Right forelimb (tissue), 1 donor: ENCODE measurements at regions not wholly inside any gene's neighbourhood (a gene's known extent, or its start where the extent isn't known, plus 50 kb on each side); places are given as distances from the start of the nearest gene placed in this dataset.
"Not testable (repeated sequence)": the region's sequence is repeated elsewhere in the genome, so short reads cannot be mapped to it uniquely, and the experiment has no call there.

Experiments
- DNase-seq: peaks from one replicate; pipeline ENCODE4 v3.0.0-alpha.2; 2018

DNA sequence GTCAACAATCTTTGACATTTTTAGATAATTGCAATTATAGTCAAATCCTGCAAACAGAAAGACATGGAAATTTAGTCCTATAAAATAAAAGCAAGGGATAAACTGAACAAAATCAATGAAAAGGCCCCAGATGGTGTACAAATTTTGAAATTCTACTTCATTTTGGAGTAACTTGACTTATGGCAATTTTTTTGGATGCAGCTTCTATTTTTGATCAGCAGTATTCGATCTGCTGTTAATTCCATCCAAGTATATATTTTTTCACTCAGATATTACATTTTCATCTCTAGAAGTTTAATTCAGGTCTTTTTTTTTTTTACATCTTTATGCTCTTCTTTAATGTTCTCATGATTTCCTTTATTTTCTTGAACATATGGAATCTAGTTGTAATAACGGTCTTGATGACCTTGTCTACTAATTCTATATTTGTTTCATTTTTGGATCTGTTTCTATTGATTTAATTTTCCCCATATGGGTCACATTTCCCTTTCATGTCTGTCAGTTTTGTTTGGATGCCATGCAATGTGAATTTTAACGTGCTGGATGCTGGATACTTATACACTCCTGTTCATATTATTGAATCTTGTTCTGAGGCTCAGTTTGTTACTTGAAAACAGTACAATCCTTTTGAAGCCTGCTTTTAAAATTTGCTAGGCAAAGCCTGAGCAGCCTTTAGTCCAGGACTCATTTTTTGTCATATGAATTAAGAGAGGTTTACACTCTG, 164.3 kb upstream of the FAM3C start:
- DNase-seq = no peak

DNA sequence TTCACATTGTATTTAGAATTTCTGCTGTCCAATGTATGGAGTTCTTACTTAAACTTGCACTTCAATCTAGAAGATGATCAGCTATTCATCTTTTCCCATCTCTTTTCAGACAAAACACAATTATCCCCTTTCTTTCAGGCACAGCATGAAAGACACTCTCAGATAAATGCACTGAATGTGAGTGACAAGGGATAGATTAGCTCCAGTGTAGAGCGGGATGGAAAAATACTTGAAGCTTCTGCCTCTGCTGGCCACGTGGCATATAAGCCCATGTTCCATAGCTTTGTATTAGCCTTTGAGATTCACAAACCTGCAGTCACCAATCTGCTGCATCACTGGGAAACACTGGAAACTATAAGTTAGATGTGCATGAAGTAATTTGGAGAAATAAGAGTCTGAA, 162.2 kb upstream of the FAM3C start:
- DNase-seq = no peak

DNA sequence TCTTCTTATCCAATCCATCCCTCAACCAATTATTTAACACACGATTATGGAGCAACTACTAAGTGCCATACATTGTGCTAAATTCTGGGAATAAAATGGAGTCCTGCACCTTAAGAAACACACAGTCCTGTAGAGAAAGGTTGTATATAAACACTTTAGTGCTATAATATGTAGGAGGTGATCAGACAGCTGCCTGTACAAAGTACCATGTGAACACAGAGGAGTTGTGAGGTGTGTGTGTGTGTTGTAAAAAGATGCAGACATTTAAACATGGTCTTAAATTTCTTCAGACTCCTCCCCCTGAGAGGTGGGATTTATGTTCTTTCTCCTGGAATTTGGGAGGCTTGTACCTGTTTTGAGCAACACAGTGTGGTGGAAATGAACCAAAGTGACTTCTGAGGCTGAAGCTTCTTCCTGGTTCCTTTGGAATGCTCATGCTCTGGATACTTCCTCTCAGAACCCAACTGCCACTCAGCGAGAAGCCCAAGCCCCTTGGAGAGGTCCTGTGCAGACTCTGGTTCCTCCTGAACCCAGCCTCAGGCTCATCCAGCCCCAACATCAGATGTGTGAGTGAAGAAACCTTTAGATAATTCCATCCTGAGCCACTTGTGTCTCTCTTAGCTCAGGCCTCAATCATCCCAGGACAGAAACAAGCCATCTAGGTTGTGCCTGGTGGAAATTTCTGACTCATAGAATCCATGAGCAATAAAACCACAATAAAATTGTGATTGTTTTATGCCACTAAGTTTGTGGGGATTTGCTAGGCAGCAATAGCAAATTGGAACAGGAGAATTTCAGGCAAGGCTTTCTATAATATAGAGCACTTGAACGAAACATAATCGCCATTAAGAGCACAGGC, 161.2 kb upstream of the FAM3C start:
- DNase-seq = no peak

DNA sequence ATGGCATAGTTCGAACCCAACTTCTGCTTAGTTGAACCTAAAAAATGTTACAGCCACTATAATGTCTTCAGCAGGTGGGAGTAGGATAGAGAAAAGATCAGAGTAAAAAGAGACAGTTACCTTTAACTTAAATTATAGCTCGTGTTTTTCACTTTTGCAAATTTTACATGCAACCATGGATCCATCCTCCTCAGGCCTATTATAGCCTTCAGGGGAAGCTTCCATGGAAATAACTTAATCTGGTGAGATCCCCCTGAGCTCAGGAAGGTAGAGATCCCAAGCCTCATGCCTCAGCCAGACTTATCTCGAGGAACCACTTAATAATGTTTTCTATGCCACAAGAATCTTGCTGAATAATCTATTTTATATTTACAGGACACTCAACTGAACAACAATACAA, 159.4 kb upstream of the FAM3C start:
- no peak for DNase-seq

DNA sequence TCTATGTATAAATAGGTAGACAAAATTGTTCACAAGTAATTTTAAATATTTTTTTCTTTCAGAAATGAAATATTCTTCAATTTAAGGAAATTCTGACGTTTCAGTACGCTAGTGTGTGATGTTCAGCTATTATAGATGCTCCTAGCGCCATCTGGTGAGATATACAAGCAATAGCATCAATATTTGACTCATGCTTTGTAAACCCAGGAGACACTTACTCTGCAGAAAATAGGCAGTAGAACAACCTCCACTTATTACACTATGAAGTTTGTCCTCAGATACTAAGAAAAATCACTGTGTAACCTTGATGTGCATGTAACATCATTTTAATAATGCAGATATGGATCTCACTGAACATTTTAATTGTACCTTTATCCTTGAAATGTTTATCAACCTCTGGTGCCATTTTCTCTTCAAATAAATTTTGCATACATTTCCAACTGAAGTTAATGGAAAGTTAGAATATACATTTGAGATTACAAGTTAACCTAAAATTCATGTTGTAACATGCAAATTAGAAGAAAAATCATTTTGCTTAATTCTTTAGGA, 151.5 kb upstream of the FAM3C start:
- DNase-seq = no peak

DNA sequence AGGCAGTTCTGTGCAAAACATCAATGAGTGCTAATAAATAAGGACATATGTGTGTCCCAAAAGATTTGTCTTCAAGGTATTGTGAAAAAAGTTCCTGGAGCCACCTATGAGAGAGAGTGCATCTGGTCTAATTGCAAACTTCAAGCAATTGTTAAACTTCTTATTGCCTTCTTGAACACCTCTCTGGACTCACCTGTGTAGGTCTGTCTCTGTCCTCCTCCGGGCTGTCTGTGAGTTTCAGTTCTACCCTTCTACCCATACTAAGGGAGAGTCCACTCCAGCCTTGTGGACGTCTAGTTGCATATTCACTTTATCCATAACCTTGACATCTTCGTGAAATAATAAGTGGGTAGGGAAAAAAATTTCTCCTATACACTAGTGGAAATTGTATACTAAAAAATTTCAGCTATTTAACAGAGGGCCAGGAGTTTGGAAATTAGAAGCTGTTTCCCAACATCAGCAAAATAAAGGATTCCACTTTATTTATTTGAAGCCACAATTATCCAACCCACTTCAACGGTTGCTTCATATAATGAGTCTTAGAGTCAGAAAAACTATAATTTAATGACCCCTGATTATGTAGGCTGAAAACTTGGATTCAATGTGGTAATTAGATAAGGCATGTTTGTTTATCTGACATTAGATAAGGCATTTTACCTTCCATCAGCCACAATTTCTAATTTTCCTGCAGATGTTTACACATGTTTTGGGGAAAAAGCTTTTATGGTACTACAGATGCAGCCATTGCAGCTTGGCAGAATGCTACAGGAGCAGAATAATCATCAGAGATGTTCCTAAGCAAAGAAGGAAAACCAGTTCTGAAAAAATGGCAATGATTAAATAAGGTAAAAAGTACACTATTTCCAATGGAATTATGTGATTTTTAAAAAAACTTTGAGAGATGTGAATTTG, 150.8 kb upstream of the FAM3C start:
- no peak for DNase-seq

DNA sequence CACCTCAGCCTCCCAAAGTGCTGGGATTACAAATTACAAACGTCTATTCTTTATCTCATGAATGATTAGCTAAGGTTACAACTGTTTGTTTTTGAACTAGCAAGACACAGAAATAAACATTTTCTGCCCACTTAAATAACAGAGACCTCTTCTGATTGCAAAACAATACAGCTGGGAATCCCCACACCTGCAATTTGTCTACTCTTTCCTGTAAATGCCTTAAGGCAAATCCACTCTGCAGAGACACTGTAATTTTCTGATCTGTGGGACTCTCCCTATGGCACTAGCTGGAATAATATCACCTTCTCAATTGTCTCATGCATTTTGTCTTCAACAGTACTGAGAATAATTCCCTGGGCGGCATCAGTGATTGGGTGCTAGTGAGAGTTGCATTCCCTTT, 149.3 kb upstream of the FAM3C start:
- DNase-seq = no peak

DNA sequence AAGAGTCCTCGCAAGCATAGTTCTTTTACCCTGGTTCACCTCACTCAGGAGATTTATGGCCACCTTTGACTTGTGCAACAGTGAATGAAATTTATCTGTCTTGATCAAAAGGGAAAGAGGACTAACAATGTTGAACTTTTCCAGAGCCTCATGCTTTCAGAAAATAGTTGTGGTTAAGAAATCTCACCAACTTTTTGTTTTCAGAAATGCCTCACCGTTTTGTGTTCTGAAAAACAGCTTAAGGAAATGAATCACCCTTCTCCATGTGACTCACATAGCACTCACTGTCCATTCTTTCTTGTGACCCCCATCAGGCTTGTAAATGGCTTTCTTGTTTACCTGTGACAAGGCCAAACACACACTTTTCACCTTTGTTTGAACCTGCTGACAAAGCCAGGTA, 148.6 kb upstream of the FAM3C start:
- DNase-seq = no peak

DNA sequence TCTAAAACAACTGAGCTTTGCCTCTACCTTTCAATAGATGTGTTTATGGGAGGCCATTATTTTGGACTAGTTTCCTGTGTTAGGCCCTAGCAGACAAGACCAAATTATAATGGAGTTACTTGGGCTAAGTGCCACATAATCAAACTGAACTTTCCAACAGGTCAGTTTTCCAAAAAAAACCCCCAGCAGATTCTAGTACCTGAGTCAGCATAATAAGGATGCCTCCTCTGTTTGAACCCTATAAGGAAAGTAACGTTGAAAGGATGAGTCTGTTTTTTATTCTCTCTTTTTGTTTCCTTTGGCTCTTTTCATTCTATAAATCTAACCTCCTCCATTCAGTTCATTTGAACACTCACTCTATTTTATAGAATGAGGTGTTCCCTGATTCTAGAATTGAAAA, 148.1 kb upstream of the FAM3C start:
- DNase-seq = no peak

DNA sequence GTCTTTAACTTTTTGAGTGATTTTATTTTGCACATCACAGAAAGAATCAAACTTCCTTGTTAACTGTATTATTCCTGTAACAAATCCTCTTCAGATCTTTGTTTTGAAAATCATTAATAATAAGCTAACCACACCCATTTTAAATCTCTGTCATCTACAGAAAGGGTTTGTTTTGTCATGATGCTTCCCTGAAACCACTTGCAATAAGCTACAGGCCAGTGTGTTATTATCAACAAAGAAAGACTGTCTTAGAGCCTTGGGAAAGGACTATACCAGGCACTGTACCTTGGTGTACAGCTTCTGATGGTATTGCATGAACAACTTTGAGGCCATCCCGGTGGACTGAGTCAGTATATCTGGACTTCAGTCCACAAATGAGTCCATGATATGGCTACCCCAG, 145.3 kb upstream of the FAM3C start:
- DNase-seq = no peak

DNA sequence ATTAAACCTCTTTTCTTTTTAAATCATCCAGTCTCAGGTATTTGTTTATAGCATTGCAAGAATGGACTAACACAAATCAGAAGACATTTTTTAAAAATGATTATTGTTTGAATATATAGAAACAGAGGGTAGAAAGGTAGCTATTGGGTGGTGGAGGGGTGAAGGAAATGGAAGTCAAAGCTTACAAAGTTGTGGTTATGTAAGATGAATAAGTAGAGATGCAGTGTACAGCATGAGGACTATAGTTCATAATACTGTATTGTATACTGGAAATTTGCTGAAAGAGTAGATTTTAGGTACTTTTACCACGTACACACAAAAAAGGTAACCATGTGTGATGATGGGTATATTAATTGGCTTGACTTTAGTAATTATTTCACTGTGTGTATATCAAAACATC, 144.0 kb upstream of the FAM3C start:
- no peak for DNase-seq

DNA sequence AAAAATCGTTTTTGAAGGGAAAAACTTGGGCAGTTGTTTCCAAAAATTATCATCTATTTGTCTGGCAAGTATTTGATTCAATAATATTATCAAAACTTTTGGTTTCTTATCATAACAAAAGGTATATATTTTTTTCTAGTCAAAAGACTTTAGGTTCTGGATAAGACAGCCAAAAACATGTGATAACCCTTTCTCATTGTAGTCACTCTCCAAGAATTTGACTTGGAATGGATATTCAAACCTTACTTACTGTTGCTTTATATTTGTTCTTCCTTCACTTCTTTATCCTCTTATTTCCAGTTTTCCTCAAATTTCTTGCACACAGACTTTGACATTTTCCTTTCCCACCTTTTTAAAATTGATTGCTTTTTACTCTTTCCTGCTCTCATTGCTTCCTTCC, 140.9 kb upstream of the FAM3C start:
- no peak for DNase-seq

DNA sequence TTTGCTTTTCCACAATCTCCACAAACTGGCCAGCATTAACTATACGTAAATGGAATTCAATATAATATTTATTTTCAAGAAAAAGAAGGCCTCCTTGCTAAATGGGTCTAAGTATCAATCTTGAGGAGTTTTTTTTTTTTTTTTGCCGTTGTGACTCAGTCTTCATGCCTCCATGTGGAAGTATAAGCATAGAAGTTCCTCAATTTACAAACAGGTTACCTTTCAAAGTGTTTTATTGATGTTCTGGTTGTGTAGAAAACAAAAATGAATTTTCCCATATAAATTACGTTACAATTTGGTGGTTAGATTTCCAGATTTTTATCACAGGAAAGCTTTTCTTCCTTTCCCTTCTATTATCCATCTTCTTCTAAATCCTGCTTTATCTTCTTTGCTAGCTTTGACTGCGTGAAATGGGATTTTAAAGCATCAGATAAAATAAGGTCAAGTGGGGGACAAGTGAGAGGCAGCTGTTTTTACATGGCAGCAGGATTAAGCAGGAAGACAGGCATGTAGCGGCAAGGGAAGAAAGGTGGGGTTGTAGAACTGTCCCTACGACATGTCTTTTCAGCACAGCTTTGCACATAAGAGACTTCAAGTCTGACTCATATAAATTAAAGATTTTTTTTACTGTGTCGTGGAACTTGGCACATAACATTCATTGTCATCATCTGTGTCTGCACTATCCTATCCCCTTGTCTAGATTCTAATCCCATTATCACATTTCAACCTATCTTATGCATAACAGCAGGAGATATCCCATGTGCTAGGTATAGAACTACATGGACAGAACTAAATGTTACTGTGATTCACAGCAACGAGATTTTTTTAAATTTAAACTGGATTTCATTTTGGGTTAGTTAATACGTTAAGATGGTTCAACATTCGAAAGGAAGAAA, 135.3 kb upstream of the FAM3C start:
- DNase-seq = no peak

DNA sequence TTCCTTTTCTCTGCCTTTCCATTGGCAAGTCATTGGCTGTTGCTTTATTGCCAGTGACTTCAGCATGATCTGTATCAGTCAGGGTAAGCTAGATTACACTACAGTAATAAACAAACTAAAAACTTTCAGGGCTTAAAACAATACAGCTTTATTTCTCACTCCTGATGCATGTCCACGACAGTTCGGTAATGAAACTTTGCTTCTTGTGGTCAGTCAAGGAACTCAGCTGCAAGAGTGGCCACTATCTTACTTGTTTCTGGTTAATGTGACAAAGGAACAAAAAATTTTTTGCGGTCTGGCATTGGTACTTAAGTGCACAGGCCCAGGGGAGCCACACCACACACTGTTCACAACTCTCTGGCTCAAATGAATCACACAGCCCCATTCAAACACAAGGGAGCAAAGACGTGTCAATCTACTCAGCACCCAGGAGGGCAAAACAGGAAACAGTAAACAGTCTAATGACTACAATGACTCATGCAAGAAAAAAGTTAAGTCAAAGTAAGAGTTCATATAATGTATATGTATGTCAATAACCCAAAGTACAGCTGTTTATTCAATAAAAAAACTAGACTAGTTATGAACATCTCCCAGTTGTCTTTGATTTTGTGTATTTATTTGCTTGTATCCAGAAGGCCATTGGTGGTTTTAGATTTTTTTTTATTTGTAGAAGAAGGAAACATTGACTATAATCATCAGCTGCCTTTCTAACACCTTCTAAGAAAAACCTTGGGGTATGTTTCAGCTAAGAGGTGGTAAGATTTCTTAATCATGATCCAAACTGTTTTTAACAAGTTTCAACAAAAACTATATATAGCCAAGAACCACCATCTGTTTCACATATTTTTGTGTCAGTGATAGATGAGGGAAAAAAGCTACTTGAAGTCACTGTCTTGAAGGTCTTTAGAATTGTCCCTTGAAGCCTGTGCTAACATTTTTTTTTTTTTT, 134.4 kb upstream of the FAM3C start:
- DNase-seq = no peak

DNA sequence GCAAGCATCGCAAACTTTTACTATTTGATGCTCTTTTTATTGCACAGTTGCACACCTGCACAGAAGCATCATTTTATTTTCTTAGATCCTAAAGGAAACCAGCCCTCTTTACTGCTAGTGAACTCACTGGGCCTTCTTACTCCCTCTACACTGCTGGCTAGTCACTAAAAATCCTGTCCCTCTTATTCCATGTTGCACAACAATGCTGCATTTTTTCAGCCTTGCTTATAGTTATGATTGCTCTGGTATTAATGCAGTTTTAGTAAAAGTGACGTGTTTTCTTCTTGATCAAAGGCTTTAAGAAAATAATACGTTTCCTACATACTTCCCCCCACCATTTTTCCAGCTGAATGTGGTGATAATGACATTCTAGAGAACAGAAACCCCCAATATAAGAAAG, 132.9 kb upstream of the FAM3C start:
- DNase-seq = no peak

DNA sequence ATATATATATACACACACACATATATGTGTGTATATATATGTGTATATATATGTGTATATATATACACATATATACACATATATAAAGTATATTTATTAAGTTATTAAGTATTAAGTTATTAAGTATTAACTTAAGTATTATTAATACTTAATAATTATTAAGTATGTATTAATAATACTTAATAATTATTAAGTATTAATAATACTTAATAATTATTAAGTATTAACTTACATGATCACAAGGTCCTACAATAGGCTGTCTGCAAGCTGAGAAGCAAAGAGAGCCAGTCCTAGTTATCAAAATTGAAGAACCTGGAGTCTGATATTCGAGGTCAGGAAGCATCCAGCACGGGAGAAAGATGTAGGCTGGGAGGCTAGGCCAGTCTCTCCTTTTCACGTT, 130.1 kb upstream of the FAM3C start:
- not testable (repeated sequence) for DNase-seq

DNA sequence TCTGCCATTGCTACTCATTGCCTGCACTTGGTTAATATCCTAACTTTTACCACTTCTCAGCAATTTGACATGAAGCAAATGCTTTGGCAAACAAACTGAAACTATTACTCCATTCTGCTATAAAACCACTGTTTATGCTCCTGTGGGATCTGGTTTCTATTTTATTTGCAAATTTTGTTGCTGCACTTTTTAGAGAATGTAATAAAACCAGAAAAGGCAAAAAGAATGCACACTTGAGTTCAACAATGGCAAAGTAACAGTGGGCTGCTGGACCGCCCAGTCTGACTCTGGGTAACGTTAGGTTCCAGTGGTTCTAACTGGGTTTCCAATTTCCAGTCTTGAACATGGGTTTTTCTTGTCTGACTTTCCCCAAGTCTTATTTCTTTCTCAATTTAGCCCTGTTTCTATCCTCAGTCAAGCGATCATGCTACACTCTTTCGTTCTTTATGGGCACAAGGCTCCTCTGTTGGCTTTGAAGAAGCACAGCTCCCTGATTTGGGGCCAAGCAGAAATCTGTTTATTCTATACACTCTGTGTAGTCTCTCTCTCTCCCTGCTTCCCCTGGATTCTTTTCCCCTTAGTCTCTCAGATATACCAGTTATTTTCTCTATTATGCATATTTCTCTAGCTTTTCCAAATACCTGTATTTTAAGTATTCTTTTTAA, 129.2 kb upstream of the FAM3C start:
- DNase-seq = no peak

DNA sequence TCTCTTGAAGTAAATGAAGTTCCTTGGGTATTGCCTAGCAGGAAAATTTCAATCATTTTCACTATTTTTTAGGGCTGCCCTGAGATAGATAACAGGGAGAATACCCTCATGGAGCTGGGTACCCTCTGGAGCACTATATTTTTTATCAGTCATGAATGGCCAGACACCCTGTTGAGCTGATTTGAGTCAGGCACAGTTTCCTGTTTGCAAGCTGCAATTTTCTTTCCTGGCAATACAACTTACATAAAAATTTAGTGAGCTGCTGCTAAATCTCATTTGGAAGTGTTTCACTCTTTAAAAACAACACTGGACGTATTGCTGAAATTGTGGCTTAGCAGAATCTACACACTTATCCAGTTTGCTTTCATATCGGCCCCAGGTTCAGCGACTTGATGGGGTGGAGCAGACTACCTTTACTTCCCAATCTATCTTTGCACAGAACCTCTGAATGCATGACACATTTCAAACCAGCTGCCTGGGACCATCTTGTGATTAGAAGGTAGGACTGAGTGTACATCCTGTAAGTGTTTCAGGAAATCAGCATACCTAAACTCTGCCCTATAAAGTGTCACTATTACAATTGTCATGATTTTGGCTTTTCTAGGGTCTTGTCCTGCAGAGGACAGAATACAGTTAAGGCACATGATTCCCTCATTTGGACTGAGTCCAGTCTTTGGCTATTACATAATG, 125.7 kb upstream of the FAM3C start:
- no peak for DNase-seq

DNA sequence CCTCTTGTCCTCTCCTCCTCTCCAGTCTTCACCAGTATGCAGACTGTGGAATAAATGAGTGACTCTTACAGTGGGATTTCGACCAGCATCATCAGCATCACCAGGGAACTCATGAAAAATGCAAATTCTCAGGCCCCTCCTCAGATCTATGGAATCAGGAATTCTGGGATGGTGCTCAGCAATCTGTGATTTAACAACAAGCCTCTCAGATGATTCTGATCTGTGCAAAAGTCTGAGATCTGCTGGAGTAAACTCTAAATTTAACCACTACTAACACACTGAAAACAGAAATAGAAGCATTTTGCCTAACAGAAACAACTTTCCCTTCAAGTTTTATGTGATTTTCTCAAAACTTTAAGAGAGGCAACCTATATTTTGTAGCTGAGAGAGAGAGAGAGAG, 124.8 kb upstream of the FAM3C start:
- DNase-seq = no peak
